Suprapubic skin (tissue), 3 donors: ENCODE measurements at regions not wholly inside any gene's neighbourhood (a gene's known extent, or its start where the extent isn't known, plus 50 kb on each side); places are given as distances from the start of the nearest gene placed in this dataset.

Experiments used
- CTCF ChIP-seq, 2 donors: fragments of 200-600 bp in 1 of 2; fragments of 450-650 bp in 1 of 2; sonication (generic) in 1 of 2; IDR thresholded peaks; one replicate each; pipeline ENCODE4 v1.5.1; 2016 to 2019; ENCODE audit warnings: antibody characterized with exemption in 2 of 2, mild to moderate bottlenecking in 1 of 2, moderate library complexity in 1 of 2
- POLR2A ChIP-seq, 2 donors: fragments of 450-650 bp; IDR thresholded peaks; one replicate each; pipeline ENCODE4 v1.6.1; 2017; ENCODE audit warnings: antibody characterized with exemption in 2 of 2, mild to moderate bottlenecking in 2 of 2, moderate library complexity in 2 of 2

GRCh38 chr10:27360581-27361172 lies 120.1 kb upstream of the ACBD5 start:
- TF ChIP-seq CTCF (IDR thresholded peaks at IDR 0.05): peak; percentile 43 to 51
- TF ChIP-seq POLR2A (IDR thresholded peaks at IDR 0.05): no peak
